Stimulated activated CD4-positive, alpha-beta T cell treated with anti-CD3 and anti-CD28 coated beads, TNF-alpha, amount 100 ng/mL, for 48 hours (primary cell): ENCODE measurements at regions not wholly inside any gene's neighbourhood (a gene's known extent, or its start where the extent isn't known, plus 50 kb on each side); places are given as distances from the start of the nearest gene placed in this dataset.
"Not testable (repeated sequence)": the region's sequence is repeated elsewhere in the genome, so short reads cannot be mapped to it uniquely, and the experiment has no call there.

Experiments
- DNase-seq, 3 donors: peaks; one replicate each; pipeline ENCODE4 v3.0.0-alpha.2; 2020; ENCODE audit warnings: low read depth in 3 of 3

GRCh38 chr5:21067724-21068123 lies 1079.7 kb upstream of the CDH18 start:
- no peak for DNase-seq

GRCh38 chr5:21063146-21063545 lies 1075.1 kb upstream of the CDH18 start:
- DNase-seq, result no peak

- DNase-seq, result no peak
These were observed 1070.3 kb upstream of the CDH18 start for GRCh38 chr5:21058289-21058688.

- no peak for DNase-seq
These were observed 1063.9 kb upstream of the CDH18 start for GRCh38 chr5:21051945-21052344.

GRCh38 chr5:21049901-21050300 lies 1061.9 kb upstream of the CDH18 start:
- DNase-seq, result no peak

- DNase-seq, result no peak
These were observed 1043.0 kb upstream of the CDH18 start for GRCh38 chr5:21030981-21031380.

- DNase-seq, result no peak
These were observed 1037.0 kb upstream of the CDH18 start for GRCh38 chr5:21024966-21025365.

- DNase-seq, result no peak
These were observed 1025.2 kb upstream of the CDH18 start for GRCh38 chr5:21013237-21013636.

- DNase-seq, result no peak
These were observed 1019.8 kb upstream of the CDH18 start for GRCh38 chr5:21007781-21008180.

- DNase-seq, result not testable (repeated sequence)
These were observed 1000.9 kb upstream of the CDH18 start for GRCh38 chr5:20988933-20989332.

- no peak for DNase-seq
These were observed 997.8 kb upstream of the CDH18 start for GRCh38 chr5:20985754-20986153.

GRCh38 chr5:20974426-20974825 lies 986.4 kb upstream of the CDH18 start:
- no peak for DNase-seq

- no peak for DNase-seq
These were observed 984.5 kb upstream of the CDH18 start for GRCh38 chr5:20972419-20972925.

GRCh38 chr5:20959347-20959746 lies 971.3 kb upstream of the CDH18 start:
- no peak for DNase-seq

- DNase-seq, result no peak
These were observed 970.6 kb upstream of the CDH18 start for GRCh38 chr5:20958641-20959040.

- DNase-seq, result no peak
These were observed 968.1 kb upstream of the CDH18 start for GRCh38 chr5:20956134-20956533.

- no peak for DNase-seq
These were observed 961.6 kb upstream of the CDH18 start for GRCh38 chr5:20949636-20950035.

GRCh38 chr5:20943183-20943971 lies 955.4 kb upstream of the CDH18 start:
- DNase-seq, result not testable (repeated sequence)

GRCh38 chr5:20942603-20943002 lies 954.6 kb upstream of the CDH18 start:
- not testable (repeated sequence) for DNase-seq

- not testable (repeated sequence) for DNase-seq
These were observed 952.8 kb upstream of the CDH18 start for GRCh38 chr5:20940786-20941185.

GRCh38 chr5:20890936-20891335 lies 902.9 kb upstream of the CDH18 start:
- DNase-seq, result not testable (repeated sequence)

- not testable (repeated sequence) for DNase-seq
These were observed 887.7 kb upstream of the CDH18 start for GRCh38 chr5:20875726-20876125.

- DNase-seq, result not testable (repeated sequence)
These were observed 877.9 kb upstream of the CDH18 start for GRCh38 chr5:20865892-20866291.
